MM.1S (cell line): ENCODE measurements at regions not wholly inside any gene's neighbourhood (a gene's known extent, or its start where the extent isn't known, plus 50 kb on each side); places are given as distances from the start of the nearest gene placed in this dataset.

Experiments used
- CTCF ChIP-seq: fragments of 300-600 bp; sonication (generic); IDR thresholded peaks from 2 replicates; pipeline ENCODE4 v1.5.1; 2016; ENCODE audit warnings: antibody characterized with exemption, low read length, mixed read lengths
- EZH2 ChIP-seq: fragments of 300-600 bp; sonication (generic); optimal IDR thresholded peaks from 2 replicates; pipeline ENCODE3; 2017; ENCODE audit warnings: low read depth, mild to moderate bottlenecking, antibody characterized with exemption, low read length, mixed read lengths
- EZH2phosphoT487 ChIP-seq: fragments of 300-600 bp; sonication (generic); IDR thresholded peaks from 2 replicates; pipeline ENCODE4 v1.6.1; 2018; ENCODE audit warnings: antibody characterized with exemption, low read length

DNA sequence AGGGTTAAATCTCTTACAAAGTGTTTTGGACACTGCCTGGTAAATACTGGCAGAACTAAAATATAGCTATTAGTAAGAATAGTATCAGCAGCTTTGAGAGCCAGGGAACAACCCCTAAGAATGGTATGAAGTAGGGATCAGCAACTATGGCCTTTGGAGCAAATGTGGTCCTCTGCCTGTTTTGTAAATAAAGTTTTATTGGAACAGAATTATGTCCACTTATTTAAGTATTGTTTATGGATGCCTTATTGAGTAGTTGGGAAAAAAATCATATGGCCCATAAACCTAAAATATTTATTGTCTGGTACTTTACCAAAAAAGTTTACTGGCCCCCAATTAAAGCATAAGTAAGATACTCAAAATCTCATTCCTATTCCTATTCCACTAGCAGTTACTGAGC is 182.2 kb downstream of the PALM2AKAP2 start:
- no peak for TF ChIP-seq EZH2phosphoT487
- no peak for TF ChIP-seq CTCF
- TF ChIP-seq EZH2: no peak
